ENCODE measurements at regions not wholly inside any gene's neighbourhood (a gene's known extent, or its start where the extent isn't known, plus 50 kb on each side); places are given as distances from the start of the nearest gene placed in this dataset.

DNA sequence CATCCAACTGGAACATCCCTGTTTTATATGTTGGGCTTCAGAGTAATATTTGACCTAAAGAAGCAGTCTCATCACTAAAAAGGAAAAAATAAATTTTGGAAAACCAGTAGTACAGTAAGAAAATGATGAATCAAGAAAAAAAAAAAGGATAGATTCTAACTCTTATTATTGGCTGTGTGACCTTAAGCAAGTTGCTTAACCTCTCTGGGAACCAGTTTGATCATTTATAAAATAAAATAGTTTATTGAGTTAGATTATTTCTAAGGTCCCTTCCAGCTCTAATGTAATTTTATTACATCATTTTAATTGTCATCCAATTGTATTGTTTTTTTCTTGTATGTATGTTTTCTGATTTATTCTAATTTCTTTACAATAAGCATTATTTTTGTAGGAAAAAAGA, 127.0 kb downstream of the PRELID2 start:
- POLR2A ChIA-PET = no interaction called here
- Histone ChIP-seq H3K9me3 (ENCODE audit: control insufficient read depth, insufficient read depth, low read length) (no peaks in the 10 kb centered on the region), H3K4me3 (ENCODE audit: low read depth, low read length) (no peak overlapping the region), H3K27ac (ENCODE audit: low read depth, low read length) (no peak overlapping the region), H3K27me3 (ENCODE audit: control insufficient read depth, insufficient read depth, low read length) (no peaks in the 10 kb centered on the region)
- no peak for TF ChIP-seq CTCF (IDR thresholded peaks at IDR 0.05; ENCODE audit: low read depth, low read length)
- DNase-seq (ENCODE audit: low read depth, low spot score) = no peak
- CTCF ChIA-PET = interaction anchor here (1.2 to 2.5 kb wide), 4 partner anchors 10 to 117 kb away, joined by 5 to 9 read pairs (median 8); no protein-coding TSS in a partner anchor

DNA sequence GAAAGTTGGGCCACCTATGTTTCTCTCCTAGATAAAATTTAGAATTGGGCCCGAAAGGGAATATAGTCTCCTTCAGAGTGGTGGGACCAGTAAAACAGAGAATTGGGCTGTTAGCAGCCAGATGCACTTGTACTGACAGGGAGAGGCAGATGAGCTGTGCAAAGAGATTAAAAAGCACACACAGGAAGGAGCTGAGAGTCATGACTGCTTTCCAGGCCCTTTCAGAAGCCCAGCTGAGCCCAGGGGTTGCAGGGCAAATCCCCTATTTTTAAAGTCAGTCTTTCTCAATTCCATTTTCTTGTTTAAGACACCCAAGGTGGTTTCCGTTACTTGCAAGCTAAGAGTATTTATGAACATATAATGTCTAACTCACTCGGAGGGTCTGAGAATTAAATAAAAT, 130.4 kb downstream of the PRELID2 start:
- POLR2A ChIA-PET = no interaction called here

GRCh38 chr5:145703856-145704255, 131.3 kb downstream of the PRELID2 start:
- no peaks in the 10 kb centered on the region for H3K27me3 ChIP-seq (ENCODE audit: control insufficient read depth, insufficient read depth, low read length)
- TF ChIP-seq CTCF (IDR thresholded peaks at IDR 0.05; ENCODE audit: low read depth, low read length) = no peak
- POLR2A ChIA-PET = no interaction called here
- no peak for DNase-seq (ENCODE audit: low read depth, low spot score)
- H3K4me3 ChIP-seq (ENCODE audit: low read depth, low read length) = no peak overlapping the region
- no peaks in the 10 kb centered on the region for H3K9me3 ChIP-seq (ENCODE audit: control insufficient read depth, insufficient read depth, low read length)
- H3K27ac ChIP-seq (ENCODE audit: low read depth, low read length) = no peak overlapping the region
- CTCF ChIA-PET = interaction anchor here (0.5 to 2.8 kb wide), 3 partner anchors 15 to 28 kb away, joined by 6 to 9 read pairs (median 6); no protein-coding TSS in a partner anchor

More for the DNA sequence above, 130.4 kb downstream of the PRELID2 start:
- Histone ChIP-seq H3K4me3 (ENCODE audit: low read depth, low read length) (no peak overlapping the region), H3K9me3 (ENCODE audit: control insufficient read depth, insufficient read depth, low read length) (no peaks in the 10 kb centered on the region), H3K27ac (ENCODE audit: low read depth, low read length) (no peak overlapping the region), H3K27me3 (ENCODE audit: control insufficient read depth, insufficient read depth, low read length) (no peaks in the 10 kb centered on the region)
- CTCF ChIA-PET = interaction anchor here (0.5 to 1.3 kb wide), 3 partner anchors 14 to 121 kb away, joined by 3 to 6 read pairs (median 4); no protein-coding TSS in a partner anchor
- no peak for TF ChIP-seq CTCF (IDR thresholded peaks at IDR 0.05; ENCODE audit: low read depth, low read length)
- no peak for DNase-seq (ENCODE audit: low read depth, low spot score)

- H3K27me3 ChIP-seq (ENCODE audit: control insufficient read depth, insufficient read depth, low read length) = no peaks in the 10 kb centered on the region
- H3K9me3 ChIP-seq (ENCODE audit: control insufficient read depth, insufficient read depth, low read length) = no peaks in the 10 kb centered on the region
- ChIA-PET CTCF (interaction anchor here (2.8 kb wide), 1 partner anchor 20 kb away, joined by 9 read pairs; no protein-coding TSS in a partner anchor), POLR2A (no interaction called here)
- no peak for TF ChIP-seq CTCF (IDR thresholded peaks at IDR 0.05; ENCODE audit: low read depth, low read length)
- no peak for DNase-seq (ENCODE audit: low read depth, low spot score)
- no peak overlapping the region for H3K27ac ChIP-seq (ENCODE audit: low read depth, low read length)
- H3K4me3 ChIP-seq (ENCODE audit: low read depth, low read length) = no peak overlapping the region
These were observed 133.7 kb downstream of the PRELID2 start for GRCh38 chr5:145701404-145701803.

DNA sequence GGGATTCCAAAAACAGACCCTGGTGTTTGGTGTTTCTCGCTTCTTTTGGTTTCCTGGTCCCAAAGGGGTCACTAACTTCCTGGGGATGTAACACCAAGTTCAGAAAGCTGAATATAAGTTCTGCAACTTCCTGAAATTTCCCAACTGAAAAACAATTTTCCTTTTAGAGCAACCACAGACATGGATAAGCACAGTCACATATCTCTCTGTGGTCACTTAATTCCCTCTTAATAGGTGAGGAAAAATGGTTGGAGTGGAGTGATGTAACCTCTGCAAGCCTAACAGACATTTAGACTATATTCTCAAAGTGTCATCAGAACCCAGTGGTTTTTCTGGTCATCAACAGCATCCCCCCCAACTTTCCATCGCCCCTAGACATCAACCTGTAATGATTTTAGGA, 135.3 kb downstream of the PRELID2 start:
- DNase-seq (ENCODE audit: low read depth, low spot score) = no peak
- no peak overlapping the region for H3K27ac ChIP-seq (ENCODE audit: low read depth, low read length)
- H3K4me3 ChIP-seq (ENCODE audit: low read depth, low read length) = no peak overlapping the region
- H3K9me3 ChIP-seq (ENCODE audit: control insufficient read depth, insufficient read depth, low read length) = no peaks in the 10 kb centered on the region
- CTCF ChIA-PET = interaction anchor here (1.1 kb wide), 1 partner anchor 126 kb away, joined by 3 read pairs; no protein-coding TSS in a partner anchor
- TF ChIP-seq CTCF (IDR thresholded peaks at IDR 0.05; ENCODE audit: low read depth, low read length) = no peak
- POLR2A ChIA-PET = no interaction called here
- no peaks in the 10 kb centered on the region for H3K27me3 ChIP-seq (ENCODE audit: control insufficient read depth, insufficient read depth, low read length)

Measured in AG04450 (cell line).